ENCODE measurements at regions not wholly inside any gene's neighbourhood (a gene's known extent, or its start where the extent isn't known, plus 50 kb on each side); places are given as distances from the start of the nearest gene placed in this dataset.
"Not testable (repeated sequence)": the region's sequence is repeated elsewhere in the genome, so short reads cannot be mapped to it uniquely, and the experiment has no call there.

GRCh38 chr2:226317970-226318369, 481.6 kb downstream of the IRS1 start:
- DNase-seq, result no peak

GRCh38 chr2:226313060-226313459, 486.6 kb downstream of the IRS1 start:
- DNase-seq, result no peak

- DNase-seq, result no peak
Observed at GRCh38 chr2:226312155-226312554, 487.5 kb downstream of the IRS1 start.

- DNase-seq, result no peak
Observed at GRCh38 chr2:226310146-226310545, 489.5 kb downstream of the IRS1 start.

- DNase-seq, result no peak
Observed at GRCh38 chr2:226308986-226309385, 490.6 kb downstream of the IRS1 start.

GRCh38 chr2:226308323-226308680, 491.3 kb downstream of the IRS1 start:
- DNase-seq, result no peak

GRCh38 chr2:226307487-226308322, 491.9 kb downstream of the IRS1 start:
- DNase-seq, result no peak

- DNase-seq, result no peak
Observed at GRCh38 chr2:226306969-226307368, 492.7 kb downstream of the IRS1 start.

GRCh38 chr2:226304308-226304707, 495.3 kb downstream of the IRS1 start:
- no peak for DNase-seq

- no peak for DNase-seq
Observed at GRCh38 chr2:226303707-226304106, 495.9 kb downstream of the IRS1 start.

GRCh38 chr2:226300196-226300886, 499.3 kb downstream of the IRS1 start:
- DNase-seq, result no peak

- DNase-seq, result no peak
Observed at GRCh38 chr2:226299771-226300170, 499.8 kb downstream of the IRS1 start.

GRCh38 chr2:226295681-226296080, 503.9 kb downstream of the IRS1 start:
- no peak for DNase-seq

GRCh38 chr2:226295123-226295522, 504.5 kb downstream of the IRS1 start:
- DNase-seq, result no peak

GRCh38 chr2:226291281-226291680, 508.3 kb downstream of the IRS1 start:
- not testable (repeated sequence) for DNase-seq

- DNase-seq, result no peak
Observed at GRCh38 chr2:226286916-226287315, 512.7 kb downstream of the IRS1 start.

- no peak for DNase-seq
Observed at GRCh38 chr2:226283796-226284195, 515.8 kb downstream of the IRS1 start.

- DNase-seq, result no peak
Observed at GRCh38 chr2:226282151-226282550, 517.5 kb downstream of the IRS1 start.

- not testable (repeated sequence) for DNase-seq
Observed at GRCh38 chr2:226280136-226280535, 519.5 kb downstream of the IRS1 start.

GRCh38 chr2:226275215-226275614, 524.4 kb downstream of the IRS1 start:
- no peak for DNase-seq

- no peak for DNase-seq
Observed at GRCh38 chr2:226274143-226274542, 525.5 kb downstream of the IRS1 start.

GRCh38 chr2:226273440-226273839, 526.2 kb downstream of the IRS1 start:
- DNase-seq, result no peak

- DNase-seq, result no peak
Observed at GRCh38 chr2:226272435-226272834, 527.2 kb downstream of the IRS1 start.

Data from dermis blood vessel endothelial cell (primary cell).